Lower leg skin (tissue), 3 donors: ENCODE measurements at regions not wholly inside any gene's neighbourhood (a gene's known extent, or its start where the extent isn't known, plus 50 kb on each side); places are given as distances from the start of the nearest gene placed in this dataset.

Experiments
- POLR2A ChIP-seq, 2 donors: fragments of 450-650 bp; IDR thresholded peaks; one replicate each; pipeline ENCODE4 v1.6.1; 2016 to 2017; ENCODE audit warnings: antibody characterized with exemption in 2 of 2, mild to moderate bottlenecking in 1 of 2, moderate library complexity in 1 of 2
- TF ChIP-seq, protein P1 (sequence below), 3 donors: fragments of 450-650 bp; IDR thresholded peaks; one replicate each; pipeline ENCODE4 v1.5.1; 2016; ENCODE audit warnings: antibody characterized with exemption in 3 of 3, mild to moderate bottlenecking in 3 of 3, moderate library complexity in 2 of 3

DNA sequence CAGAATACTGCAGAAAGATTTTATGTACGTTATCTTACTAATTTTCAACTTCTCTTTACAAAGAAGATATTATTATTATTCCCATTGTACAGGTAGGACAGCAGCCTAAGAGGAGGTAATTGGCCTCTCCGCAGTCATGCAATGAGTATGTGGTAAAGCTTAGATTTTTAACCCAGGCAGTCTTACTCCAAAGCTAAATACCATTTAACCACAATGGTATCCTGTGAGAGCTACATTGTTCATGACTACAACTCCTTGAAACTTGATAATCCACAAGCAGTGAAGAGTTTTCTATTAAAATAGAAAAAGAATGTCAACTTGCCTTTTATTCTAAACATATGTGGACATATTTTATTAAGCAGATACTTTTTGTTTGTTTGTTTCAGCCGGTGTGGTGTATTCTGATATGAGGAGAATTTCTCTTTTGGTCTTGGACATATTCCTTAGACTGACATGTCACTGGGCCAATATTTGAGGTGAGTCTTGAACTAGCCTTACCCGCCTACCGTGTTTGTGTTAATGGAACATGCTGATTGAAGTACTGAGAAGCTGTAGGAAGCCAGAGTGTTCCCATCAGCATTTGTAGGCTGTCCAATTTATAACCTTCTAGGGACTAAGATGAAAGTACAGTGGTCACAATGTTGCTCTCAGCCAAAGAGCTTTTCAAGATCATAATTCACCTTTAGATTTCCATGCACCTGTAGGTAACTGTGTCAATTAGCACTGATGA lies 293.9 kb upstream of the DCC start:
- TF ChIP-seq, protein P1, sequence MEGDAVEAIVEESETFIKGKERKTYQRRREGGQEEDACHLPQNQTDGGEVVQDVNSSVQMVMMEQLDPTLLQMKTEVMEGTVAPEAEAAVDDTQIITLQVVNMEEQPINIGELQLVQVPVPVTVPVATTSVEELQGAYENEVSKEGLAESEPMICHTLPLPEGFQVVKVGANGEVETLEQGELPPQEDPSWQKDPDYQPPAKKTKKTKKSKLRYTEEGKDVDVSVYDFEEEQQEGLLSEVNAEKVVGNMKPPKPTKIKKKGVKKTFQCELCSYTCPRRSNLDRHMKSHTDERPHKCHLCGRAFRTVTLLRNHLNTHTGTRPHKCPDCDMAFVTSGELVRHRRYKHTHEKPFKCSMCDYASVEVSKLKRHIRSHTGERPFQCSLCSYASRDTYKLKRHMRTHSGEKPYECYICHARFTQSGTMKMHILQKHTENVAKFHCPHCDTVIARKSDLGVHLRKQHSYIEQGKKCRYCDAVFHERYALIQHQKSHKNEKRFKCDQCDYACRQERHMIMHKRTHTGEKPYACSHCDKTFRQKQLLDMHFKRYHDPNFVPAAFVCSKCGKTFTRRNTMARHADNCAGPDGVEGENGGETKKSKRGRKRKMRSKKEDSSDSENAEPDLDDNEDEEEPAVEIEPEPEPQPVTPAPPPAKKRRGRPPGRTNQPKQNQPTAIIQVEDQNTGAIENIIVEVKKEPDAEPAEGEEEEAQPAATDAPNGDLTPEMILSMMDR (IDR thresholded peaks at IDR 0.05): no peak
- no peak for TF ChIP-seq POLR2A (IDR thresholded peaks at IDR 0.05)
